CD4-positive, alpha-beta T cell treated with Interleukin-4 for 1 hour (primary cell): ENCODE measurements at regions not wholly inside any gene's neighbourhood (a gene's known extent, or its start where the extent isn't known, plus 50 kb on each side); places are given as distances from the start of the nearest gene placed in this dataset.

ENCODE experiments used
- DNase-seq, 2 donors: peaks; one replicate each; pipeline ENCODE4 v3.0.0-alpha.2; 2020 to 2022

DNA sequence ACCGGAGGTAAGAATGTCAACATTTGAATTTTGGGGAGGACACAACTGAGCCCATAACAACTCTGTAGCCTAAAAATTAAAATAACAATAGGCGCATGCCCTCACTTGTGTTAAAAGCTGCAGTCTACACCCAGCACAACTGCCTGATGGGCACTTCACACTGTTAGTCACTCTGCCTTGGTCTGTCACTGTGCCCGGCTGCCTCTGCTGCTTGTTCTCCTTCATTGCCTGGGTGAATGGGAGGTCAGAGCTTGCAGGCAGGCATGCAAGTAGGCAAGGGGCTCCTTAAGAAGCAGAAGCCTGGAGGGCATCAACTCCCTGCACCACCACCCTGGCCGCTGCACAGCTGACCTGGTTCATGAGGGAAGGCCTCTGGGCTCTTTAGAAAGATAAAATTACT is 374.8 kb downstream of the MID1IP1 start:
- no peak for DNase-seq

DNA sequence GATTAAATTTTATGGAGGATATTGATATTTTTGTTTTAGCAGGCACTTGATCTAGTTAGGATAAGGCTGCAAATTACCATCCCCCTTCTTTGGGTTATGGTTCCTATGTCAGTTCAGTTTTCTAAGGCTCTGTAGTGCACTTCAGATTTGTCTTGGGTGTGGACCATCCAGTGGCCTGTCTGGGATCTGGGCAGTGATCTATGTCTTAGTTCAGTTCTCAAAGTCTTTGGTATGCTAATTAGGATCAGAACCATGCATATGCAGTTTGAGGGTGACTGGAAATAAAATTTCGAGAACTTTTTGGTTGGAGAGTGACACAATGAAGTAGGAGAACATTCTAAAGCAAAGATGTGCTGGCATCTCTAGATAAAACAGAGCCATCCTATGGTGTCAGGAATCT is 388.2 kb downstream of the MID1IP1 start:
- no peak for DNase-seq

DNA sequence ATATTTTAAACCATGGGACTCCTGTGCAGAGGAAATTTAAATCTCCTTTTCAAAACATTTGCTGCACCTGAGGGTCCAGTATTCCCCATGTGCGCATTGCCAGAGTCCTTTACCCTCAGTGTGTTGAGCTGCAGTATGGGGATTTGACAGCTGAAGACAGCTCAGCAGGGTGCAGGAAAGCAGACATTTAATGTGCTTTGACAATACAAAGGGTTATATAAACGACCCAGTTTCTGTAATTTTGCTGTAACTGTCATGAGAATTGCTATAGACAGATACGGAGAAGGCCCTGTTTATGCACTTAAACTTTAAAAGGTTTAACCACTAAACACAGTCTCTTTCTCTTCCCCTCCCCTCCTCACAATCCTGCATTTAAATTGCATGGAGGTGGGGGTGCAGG is 393.4 kb downstream of the MID1IP1 start:
- no peak for DNase-seq

DNA sequence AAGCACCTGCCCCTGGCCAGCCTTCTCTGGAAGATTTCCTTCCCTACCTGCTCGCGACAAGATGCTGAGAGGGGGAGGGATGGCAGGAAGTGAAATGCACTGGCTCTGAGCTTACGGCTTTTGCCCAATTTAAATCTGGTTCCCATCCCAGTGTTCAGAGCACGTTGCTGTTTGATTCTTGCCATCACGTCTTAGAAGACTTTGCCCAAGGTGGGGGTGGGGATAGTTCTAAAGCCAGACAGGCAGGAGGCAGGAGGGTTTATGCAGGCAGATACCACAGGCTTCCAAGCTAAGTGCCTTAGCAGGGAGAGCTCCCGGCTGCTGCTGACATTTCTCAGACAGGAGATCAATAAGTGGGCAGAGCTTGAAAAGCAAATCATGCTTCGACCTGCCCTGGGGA is 393.9 kb downstream of the MID1IP1 start:
- DNase-seq = no peak

DNA sequence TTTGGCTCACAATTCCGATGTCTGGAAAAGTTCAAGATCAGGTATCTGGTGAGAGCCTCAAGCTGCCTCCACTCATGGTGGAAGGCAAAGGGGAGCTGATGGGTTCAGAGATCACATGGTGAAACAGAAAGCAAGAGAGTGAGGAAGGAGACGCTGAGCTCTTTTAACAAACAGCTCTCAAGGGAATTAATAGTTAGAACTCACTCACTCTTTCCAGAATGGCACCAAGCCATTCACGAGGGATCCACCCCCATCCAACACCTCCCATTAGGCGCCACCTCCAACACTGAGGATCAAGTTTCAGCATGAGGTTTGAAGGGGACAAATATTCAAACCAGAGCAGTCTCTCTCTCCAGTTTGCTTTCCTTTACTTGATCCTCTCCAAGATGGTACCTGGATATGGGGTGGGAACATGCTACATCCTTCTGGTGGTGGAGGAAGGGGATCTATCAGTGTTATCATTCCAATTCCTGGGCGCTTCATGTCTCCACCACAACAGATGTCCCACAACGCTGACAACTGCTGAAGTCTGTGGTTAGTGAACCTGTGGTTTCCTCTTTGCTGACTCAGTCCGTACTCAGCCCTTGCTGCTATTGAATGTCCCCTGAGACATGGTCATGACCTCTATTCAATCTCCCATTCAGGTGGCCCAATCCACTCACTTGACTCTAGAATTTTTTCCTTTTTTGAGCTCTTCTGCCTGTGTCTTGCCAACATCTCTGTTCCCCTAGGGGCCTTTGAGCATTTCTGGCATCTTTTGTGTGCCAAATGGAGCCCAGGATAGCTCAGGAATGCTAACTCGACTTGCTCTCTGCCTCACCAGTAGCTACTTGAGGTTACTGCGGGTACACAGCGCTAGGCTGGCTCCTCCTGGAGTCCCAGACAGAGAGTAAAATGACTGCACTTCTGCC is 395.2 kb downstream of the MID1IP1 start:
- peak; percentile 46 to 48 for DNase-seq

DNA sequence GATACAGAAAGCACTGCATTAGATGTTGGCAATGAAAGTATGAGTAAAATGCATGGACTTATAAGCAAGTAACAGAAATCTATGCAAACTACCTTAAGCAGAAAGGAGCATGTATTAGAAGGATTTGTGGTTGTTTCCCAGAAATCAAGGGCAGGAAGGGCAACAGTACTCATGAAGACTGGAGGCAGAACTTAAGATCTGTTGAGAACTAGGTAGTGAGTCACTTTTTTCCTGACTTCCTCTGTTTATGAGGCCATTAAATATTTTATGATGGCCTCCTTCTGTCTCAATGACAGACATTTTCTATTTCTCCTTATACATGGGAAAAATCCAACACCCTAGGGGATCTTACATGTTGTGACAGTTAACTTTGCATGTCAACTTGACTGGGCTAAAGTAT is 398.2 kb downstream of the MID1IP1 start:
- DNase-seq = no peak

DNA sequence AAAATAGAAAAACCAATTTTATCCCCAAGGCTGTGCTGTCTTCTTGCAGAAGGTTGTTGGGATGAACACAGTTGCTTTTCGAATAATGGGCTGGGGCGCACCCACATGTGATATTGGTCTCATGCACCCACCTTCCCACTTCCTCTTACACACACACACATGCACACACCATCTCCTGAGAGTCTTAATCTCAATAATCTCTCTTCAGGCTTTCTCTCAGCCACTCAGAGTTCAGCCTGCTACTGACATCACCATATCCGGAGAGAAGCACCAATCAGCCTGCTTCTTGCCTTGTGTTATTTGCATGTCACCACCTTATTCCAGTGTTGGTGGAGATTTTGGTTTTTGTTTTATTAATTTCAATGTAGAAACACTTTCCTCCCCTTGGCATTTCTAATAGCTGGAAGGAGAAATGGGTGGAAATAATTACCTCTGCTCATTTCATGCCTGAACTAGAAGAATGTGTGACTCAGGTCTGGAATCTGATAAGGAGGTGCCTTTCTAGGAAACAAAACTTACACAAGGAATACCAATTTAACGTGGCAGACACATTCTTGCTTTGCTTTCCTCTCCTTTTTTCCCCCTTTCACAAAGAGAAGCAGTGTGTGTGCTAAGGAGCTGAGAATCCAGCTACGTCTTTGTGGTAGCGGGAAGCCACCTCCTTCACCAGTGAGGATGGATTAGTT is 400.2 kb downstream of the MID1IP1 start:
- DNase-seq = peak in 1 of 2 donors; percentile 1

DNA sequence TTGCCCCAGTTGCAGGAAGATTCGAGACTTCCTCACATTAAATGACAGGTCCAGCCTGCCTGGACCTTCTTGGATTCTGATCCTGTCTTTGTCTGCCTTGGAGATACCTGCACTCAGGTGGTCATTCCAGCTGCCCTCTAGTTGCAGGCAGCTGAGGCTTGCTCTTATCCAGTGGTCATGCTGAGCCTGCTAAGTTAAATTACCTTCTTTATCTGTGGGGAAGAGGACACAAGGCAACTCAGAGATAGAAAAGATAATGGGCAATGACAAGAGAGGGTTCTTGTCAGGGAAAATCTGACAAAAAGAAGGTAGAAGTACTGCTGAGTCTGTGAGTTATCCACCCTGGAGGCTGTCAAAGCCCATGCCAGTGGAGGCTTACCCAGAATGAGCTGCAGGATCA is 401.4 kb downstream of the MID1IP1 start:
- no peak for DNase-seq

DNA sequence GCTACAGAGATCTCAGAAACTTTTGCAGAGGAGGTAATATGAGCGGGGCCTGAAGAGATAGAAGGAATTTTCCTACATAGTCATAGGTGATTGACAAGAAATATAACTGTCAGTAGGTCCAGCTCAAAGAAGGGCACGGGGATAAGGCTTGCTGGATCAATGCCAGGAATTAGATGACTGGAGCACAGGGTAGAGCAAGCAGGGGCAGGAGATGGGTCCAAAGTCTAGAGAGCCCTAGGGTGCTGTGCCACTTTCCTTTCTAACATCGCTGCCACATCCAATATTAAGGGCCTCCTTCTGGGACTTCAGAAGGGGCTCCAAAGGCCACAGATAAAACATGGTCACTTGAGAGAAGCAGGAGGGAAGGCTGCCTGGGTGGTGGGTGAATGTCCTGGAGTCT is 402.2 kb downstream of the MID1IP1 start:
- no peak for DNase-seq

DNA sequence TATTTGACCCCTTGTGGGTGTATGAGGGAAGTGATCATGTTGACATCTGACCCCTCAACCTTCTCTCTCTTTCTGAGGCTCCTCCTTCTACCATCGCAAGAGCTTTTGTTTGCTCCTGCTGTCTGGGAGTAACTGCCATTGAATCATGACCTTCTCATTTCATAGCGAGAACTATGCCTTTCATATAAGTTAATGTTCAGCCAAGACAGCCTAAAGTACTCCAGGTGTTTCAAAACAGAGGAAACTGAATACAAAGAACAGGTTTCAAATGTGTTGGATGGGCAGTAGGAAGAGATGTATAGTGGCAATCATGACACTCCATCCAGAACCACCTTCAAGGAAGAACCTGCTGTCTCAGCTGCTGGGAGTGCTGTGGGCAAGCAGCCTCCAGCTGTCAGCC is 403.1 kb downstream of the MID1IP1 start:
- DNase-seq = no peak

DNA sequence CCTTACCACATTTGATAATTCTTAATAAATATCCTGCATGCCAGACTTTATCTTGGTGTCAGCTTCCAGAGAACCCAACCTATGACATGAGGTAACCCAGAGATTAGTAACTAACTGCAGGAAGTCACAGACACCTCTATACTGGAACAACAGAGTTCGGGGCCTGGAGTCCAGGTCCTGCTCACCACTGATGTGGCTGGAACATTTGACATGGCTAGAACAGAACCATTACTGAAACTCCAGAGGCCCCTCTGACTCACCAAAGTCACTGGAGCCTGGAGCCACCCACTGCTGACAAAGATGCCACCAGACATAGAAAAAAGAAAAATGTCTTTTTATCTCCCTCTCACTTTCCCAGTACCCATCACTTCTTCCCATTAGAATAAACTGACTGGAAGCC is 403.7 kb downstream of the MID1IP1 start:
- DNase-seq = no peak

DNA sequence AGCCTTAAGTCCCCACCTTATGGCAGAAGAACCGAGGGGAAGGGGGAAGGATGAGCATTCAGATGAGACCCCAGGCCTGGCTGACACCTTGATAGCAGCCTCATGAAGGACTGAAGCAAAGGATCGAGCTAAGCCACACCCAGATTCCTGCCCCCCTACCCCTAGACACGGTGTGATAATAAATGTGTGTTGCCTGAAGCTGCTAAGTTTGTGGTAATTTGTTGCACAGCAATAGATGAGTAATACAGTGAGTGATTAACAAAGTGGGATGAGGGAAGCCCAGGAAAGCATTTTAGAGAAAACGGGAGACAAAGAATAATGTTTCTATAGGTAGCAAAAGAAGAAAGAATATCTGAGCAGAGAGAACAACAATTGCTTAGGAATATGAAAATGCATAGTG is 404.2 kb downstream of the MID1IP1 start:
- DNase-seq = no peak

DNA sequence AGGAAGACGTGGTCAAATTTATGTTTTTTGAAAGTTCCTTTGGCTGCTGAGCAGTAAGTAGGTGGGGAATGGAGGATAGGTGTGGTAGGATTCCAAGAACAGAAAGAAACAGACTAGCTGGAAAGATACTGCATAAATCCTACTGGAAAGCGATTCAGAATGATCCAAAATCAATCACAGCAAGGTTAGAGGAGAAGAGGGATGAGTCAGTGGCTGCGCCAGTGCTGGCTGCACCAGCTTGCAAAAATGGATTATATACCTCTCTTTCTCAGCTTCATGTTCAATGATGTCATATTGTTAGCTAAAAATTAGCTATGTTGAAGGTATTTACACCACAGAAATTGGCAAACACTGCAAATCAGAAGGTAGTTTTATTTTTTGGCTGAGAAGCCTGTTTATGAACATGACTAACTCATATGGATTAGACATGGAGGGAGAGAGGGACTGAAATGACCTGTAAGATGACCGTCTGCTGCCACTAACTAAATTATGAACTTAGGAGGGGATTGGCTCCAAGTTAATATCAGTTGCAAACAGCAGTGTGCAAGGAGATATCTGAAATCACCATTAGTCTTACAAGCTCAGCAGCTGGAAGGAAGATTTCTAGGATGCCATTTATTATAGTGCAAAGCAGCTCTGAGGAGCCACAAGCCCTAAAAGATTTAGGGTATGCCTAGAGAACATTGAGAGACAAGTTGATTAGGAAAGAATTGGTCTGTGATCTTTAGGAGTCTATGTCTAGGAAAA is 405.3 kb downstream of the MID1IP1 start:
- no peak for DNase-seq

DNA sequence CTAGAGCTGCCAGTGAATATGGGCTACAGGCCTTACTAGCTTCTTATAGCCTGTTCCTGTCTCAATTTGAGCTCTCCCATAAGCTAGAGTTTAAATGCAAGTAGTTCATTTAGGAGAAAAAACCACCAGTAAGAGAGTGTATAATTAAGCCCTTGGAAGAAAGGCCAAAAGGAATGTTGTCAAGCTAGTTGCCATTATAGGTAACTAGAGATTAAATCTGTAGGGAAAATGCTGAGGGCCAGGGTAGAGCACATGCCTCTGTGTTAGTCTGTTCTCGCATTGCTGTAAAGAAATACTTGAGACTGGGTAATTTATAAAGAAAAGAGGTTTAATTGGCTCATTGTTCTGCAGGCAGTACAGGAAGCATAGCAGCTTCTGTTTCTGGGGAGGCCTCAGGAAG is 410.2 kb downstream of the MID1IP1 start:
- DNase-seq = no peak

DNA sequence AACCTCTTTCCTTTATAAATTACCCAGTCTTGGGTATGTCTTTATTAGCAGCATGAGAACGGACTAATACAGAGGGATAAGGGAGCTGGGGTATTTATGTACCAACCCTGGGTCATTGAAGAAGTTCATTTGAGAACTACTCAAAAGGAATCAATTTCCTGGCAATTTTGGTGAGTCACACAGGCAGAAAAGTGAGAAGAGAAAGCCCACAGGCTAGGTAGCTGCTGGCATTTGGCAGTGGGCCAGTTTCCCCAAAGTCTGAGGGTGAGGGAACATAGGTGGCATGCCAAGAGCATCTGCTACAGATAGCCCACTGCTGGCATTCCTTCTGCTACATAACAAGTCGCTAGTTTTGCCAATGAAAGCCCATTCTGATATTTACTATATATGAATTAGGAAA is 411.2 kb downstream of the MID1IP1 start:
- DNase-seq = no peak

DNA sequence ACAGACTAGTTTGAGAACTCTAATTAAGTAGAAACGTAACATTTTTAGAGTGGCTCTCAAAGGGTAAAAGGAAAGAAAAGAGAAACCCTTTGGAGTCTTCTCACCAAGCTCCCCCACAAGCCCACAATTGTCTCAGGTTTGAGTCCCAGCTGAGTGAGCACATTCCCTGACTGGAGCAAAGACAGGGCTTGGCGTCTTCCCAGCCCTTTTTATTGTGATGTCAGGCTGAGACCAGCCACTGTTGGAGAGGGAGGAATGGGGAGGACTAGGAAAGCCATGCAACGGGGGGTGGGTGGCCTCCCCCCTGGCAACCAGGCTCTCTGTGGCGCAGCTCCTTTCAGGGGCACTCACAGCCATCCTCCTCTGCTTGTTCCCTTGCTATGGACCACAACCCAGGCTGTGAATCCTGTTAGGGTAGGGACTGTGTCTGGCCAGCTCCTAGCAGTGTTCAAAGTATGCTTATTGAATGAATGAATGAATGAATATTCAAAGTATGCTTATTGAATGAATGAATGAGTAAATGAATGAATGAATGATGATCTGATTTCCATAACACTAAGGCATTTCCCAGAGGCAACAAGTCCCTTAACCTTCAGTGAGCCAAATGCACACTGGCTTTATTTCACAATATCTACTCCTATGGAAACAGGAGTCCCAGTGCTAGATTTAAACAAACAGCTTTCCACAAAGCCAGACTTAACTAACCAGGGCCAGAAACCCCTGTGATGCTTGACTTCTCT is 413.3 kb downstream of the MID1IP1 start:
- no peak for DNase-seq

DNA sequence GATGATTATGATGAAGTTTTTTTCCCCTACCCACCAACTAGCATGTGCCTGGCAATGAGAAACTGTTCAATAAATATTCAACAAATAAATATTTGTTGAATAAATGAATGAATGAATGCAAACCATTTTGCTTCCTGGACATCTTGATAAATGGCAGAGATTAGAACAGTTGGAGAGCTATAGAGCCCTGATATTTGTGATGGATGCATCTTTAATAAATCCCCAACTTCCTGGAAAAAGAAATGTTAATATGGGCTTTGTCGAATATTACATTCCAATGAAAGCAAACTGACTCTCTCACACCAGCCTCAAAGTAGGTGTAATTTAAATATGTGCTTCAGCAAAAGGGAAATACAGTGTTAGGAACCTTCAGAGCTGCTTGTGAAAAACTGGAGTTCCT is 419.7 kb downstream of the MID1IP1 start:
- DNase-seq = no peak

DNA sequence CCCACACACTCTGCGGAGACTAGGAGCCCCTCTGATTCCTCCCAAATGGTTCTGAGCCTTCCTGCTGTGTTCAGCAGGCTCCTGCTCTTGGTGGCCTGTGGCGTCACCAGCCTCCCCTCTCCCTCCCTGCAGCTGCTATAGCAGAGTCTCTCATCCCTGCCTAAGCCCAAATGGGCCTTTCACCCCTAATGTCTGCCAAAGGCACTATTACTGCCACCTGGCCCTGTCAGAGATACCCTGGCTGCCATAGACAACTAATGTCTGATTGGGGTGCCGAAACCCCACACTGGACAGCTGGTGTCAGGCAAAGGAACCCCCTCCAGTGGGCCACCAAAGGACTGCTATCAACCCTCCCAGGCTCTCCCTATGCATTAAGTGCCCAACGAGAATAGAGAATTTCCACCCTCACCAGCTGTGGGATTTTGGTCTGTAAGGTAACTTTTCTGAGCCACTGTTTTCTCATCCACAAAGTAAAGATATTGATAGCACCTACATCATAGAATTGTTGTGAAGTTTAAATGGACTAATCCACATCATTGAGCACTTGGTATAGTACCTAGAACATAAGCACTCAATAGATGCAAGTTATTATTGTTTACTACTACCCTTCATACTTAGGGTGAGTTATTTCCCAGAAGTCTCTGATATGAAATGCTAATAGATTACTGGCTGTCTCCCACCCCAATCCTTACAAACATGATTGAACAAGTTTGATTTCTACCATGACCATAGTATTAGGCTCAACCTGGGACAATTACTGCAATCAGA is 421.3 kb downstream of the MID1IP1 start:
- DNase-seq = no peak

DNA sequence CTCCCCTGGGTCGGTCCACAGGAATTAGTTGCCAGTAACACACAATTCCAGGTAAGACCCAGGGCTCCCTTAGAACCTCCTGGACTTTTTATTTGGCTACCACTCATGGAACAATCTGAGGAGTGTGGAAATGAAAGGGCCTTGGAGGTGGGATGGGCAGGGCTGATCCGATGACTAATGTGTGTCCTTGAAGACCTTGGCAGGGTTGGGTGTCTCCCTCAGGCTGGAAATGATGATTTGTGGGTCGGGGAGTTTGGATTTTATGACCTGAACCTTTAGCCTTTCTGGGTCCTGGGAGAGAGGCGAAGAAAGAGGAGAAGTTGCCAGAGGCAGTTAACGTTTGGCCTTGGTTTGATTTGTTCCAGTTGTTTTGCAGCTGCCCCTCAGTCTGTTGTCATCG is 425.0 kb downstream of the MID1IP1 start:
- DNase-seq = no peak

DNA sequence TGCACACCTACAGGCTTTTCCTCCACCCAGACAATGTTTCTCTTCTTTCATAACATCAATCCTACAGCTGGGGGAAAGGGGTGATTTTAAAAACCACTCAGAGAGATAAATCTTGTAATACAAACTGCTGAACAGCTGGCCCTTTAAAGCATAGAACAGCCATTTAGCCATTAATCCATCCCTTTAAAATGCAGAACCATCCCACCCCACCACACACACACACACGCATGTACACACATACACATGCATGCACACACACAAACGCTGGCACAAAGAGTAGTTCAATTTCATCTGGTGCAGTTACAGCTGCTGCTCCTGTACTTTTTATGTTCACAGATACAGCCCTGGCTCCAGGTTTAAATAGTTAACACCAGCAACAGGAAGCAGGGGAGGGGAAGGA is 426.1 kb downstream of the MID1IP1 start:
- DNase-seq = no peak

DNA sequence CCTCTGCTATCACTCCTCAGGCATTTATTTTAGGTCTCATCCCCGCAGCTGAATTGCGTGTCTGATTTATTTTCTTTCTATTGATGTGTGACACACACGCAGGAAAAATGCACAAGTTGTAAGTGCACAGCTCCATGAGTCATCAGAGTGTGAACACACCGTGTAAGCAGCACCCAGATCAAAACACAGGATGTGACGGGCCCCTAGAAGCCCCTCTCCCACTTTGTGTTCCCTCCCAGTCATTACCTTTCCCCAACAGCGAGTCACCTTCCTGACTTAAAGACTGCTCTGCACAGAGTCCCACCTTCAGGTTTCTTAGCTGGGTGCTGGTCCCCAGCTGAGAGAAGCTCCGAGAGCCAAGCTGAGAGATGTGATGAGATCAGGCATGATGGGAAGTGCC is 436.7 kb downstream of the MID1IP1 start:
- DNase-seq = no peak

DNA sequence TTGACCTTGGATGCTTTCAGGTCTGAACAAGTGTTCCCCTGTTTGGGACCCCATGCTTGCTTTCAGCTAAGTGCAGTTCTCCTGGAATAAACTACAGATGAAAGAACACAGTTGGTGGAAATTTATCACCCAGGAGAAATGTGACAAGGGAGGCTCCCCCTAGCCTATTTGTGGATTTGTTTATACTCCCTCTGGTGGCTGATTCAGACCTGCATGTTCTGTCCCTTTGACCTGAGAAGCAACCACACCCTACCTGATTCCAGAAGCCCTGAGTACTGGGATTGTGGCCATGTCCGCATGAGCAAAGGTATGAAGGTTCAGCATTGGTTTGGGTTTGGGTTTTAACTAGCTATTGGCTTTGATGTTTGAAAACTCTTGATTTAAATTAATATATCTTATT is 440.9 kb downstream of the MID1IP1 start:
- DNase-seq = peak in 1 of 2 donors; percentile 35
